PC-3 (cell line): ENCODE measurements at regions not wholly inside any gene's neighbourhood (a gene's known extent, or its start where the extent isn't known, plus 50 kb on each side); places are given as distances from the start of the nearest gene placed in this dataset.

ENCODE experiments used
- ATAC-seq: fragments of 200-7000 bp; cut with Tn5 transposase; 2 replicates; pipeline ENCODE4 v1.9.1; 2020; ENCODE audit warnings: mild to moderate bottlenecking, moderate library complexity
- BruUV-seq: library from RNA; stranded (reverse); fragments of 400-500 nt; replicated peaks from 2 replicates; lab custom pipeline; 2021; lab: Mats Ljungman, UMichigan
- CTCF ChIA-PET: fragments of 300-600 bp; sonication (Branson Sonifier 250); formaldehyde crosslinking; loops from one replicate; lab custom pipeline; 2022; ENCODE audit warnings: antibody characterized with exemption; lab: Charles Lee
- POLR2A ChIA-PET: fragments of 300-600 bp; sonication (Branson Sonifier 250); formaldehyde crosslinking; loops from one replicate; lab custom pipeline; 2022; ENCODE audit warnings: antibody characterized with exemption; ENCODE audit not compliant: unreplicated experiment; lab: Charles Lee
- DNase-seq: peaks from one replicate; pipeline ENCODE4 v3.0.0-alpha.2; 2015
- H2AFZ ChIP-seq: fragments of 300-600 bp; sonication (generic); 2 replicates; pipeline ENCODE4 v1.6.0; 2016; ENCODE audit warnings: antibody characterized with exemption, low read length
- H3F3A ChIP-seq: fragments of 300-600 bp; sonication (generic); one replicate; pipeline ENCODE4 v1.6.0; 2017; ENCODE audit warnings: antibody characterized with exemption, low read length, control low read depth, mild to moderate bottlenecking; ENCODE audit not compliant: unreplicated experiment
- H3K27ac ChIP-seq: fragments of 300-600 bp; sonication (generic); 2 replicates; pipeline ENCODE4 v1.5.1; 2016; ENCODE audit warnings: mild to moderate bottlenecking, low read length
- H3K27me3 ChIP-seq: fragments of 300-600 bp; sonication (generic); 2 replicates; pipeline ENCODE4 v1.6.1; 2016; ENCODE audit warnings: low read length, mixed read lengths
- H3K36me3 ChIP-seq: fragments of 300-600 bp; sonication (generic); 2 replicates; pipeline ENCODE4 v1.6.1; 2016; ENCODE audit warnings: low read depth, mixed run types, low read length, mixed read lengths
- H3K4me1 ChIP-seq: fragments of 300-600 bp; sonication (generic); 2 replicates; pipeline ENCODE4 v1.5.1; 2016; ENCODE audit warnings: low read length; ENCODE audit not compliant: insufficient read depth
- H3K4me2 ChIP-seq: fragments of 300-600 bp; sonication (generic); 2 replicates; pipeline ENCODE4 v1.6.0; 2016; ENCODE audit warnings: low read length
- H3K4me3 ChIP-seq: fragments of 300-600 bp; sonication (generic); 2 replicates; pipeline ENCODE4 v1.5.1; 2016; ENCODE audit warnings: mild to moderate bottlenecking, low read length, mixed read lengths
- H3K79me2 ChIP-seq: fragments of 300-600 bp; sonication (generic); 2 replicates; pipeline ENCODE4 v1.6.1; 2017; ENCODE audit warnings: low read length, mixed read lengths
- H3K9ac ChIP-seq: fragments of 300-600 bp; sonication (generic); 2 replicates; pipeline ENCODE4 v1.6.0; 2016; ENCODE audit warnings: mild to moderate bottlenecking, low read length
- H3K9me2 ChIP-seq: fragments of 300-600 bp; sonication (generic); replicated peaks from 2 replicates; pipeline ENCODE4 v1.6.1; 2016; ENCODE audit warnings: mixed run types, low read length, mixed read lengths
- H3K9me3 ChIP-seq: fragments of 300-600 bp; sonication (generic); 2 replicates; pipeline ENCODE4 v1.6.1; 2016; ENCODE audit warnings: low read length, mixed read lengths
- H4K20me1 ChIP-seq: fragments of 300-600 bp; sonication (generic); 2 replicates; pipeline ENCODE4 v1.6.1; 2016; ENCODE audit warnings: low read length, mixed read lengths
- CTCF ChIP-seq: fragments of 300-600 bp; sonication (generic); conservative IDR thresholded peaks from 2 replicates; pipeline ENCODE4 v1.5.1; 2017; ENCODE audit warnings: antibody characterized with exemption, low read depth, mild to moderate bottlenecking, low read length
- EZH2 ChIP-seq: fragments of 300-600 bp; sonication (generic); IDR thresholded peaks from one replicate; pipeline ENCODE4 v1.6.1; 2017; ENCODE audit warnings: antibody characterized with exemption, mild to moderate bottlenecking, low read length; ENCODE audit not compliant: unreplicated experiment
- EZH2phosphoT487 ChIP-seq: fragments of 300-600 bp; sonication (generic); IDR thresholded peaks from 2 replicates; pipeline ENCODE4 v1.6.1; 2018; ENCODE audit warnings: mild to moderate bottlenecking, antibody characterized with exemption, low read length, borderline replicate concordance
- intact Hi-C: fragments of 100-400 bp; cut with micrococcal nuclease; formaldehyde crosslinking; loops from 2 replicates; pipeline ENCODE4 v1.9.0; 2023

DNA sequence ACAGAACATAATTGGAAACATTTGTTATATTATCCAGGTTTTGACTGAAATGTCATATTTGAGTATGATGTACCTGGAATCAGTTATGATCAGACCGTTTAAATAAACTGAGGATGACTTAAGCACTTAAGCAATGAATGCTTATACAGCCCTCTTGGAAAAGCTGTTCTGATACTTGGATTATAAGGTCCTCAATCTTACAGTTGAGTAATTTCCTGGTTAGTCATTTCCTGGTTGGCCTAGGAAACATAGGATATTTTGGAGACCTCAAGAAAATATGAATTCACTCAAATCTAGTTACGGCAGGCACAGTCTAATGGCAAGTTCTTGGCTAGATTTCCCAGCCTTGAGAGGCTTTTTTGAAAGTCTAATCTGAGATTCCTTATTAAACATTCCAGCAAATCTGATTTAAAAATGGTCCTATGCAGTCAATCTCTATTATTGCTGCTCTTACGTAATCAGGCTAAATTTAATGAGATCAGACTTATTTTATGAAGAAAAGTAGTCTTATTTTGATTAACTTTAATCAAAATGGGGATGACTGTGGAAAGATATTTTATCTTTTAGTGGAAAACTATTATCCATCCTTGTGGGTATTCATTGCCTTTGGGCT, 447.2 kb downstream of the SNAPC1 start:
- no peaks in the 10 kb centered on the region for H4K20me1 ChIP-seq
- no peaks in the 10 kb centered on the region for H3K9me2 ChIP-seq
- no peaks in the 10 kb centered on the region for H3K36me3 ChIP-seq
- H3K4me3 ChIP-seq: no peak overlapping the region
- ChIA-PET CTCF (no interaction called here), POLR2A (no interaction called here)
- no peak overlapping the region for H3K9ac ChIP-seq
- H3K4me2 ChIP-seq: no peak overlapping the region
- peaks cover 10% of the 10 kb centered on the region for H3K4me1 ChIP-seq
- TF ChIP-seq CTCF (no peak), EZH2phosphoT487 (no peak)
- no peaks in the 10 kb centered on the region for H3K9me3 ChIP-seq
- no peaks in the 10 kb centered on the region for H3K79me2 ChIP-seq
- H3K27ac ChIP-seq: peak overlapping the region; percentile 12
- BruUV-seq: no TSS peak
- 0 out of 2 replicates have a peak, but pooled peaks cover 15% of the 10 kb centered on the region for H3K27me3 ChIP-seq
- DNase-seq (peak; percentile 70), ATAC-seq (peak; percentile 95)
- H2AFZ ChIP-seq: no peak overlapping the region
- no peaks in the 10 kb centered on the region for H3F3A ChIP-seq
- intact Hi-C loops: no loop called here

DNA sequence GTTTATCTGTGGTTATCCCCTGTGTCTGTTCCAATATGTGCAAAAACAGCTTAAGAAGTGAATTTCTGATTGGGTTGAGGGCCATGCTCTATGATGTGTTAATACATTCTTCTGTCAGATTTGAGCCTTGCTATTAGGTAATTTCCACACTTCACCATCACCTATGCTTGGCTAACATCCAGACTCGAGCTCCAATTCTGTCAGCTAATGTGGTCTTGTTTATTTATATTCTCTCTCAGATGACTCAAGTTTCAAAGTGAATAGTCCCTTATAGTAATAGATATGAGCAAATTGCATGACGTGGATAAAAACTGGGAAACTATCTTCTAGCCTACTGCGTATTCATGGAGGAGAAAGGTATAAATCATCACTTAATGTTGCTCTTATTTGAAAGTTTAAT, 451.3 kb downstream of the SNAPC1 start:
- H3K36me3 ChIP-seq: no peaks in the 10 kb centered on the region
- H3K4me1 ChIP-seq: peaks cover 10% of the 10 kb centered on the region
- DNase-seq (peak; percentile 2), ATAC-seq (no peak)
- intact Hi-C loops: no loop called here
- H3K27me3 ChIP-seq: peaks cover 31% of the 10 kb centered on the region; the same call in 1 of the 2 replicates
- ChIA-PET CTCF (no interaction called here), POLR2A (no interaction called here)
- no peak overlapping the region for H3K4me3 ChIP-seq
- H3K9me3 ChIP-seq: no peaks in the 10 kb centered on the region
- H3K9me2 ChIP-seq: no peaks in the 10 kb centered on the region
- no peak overlapping the region for H2AFZ ChIP-seq
- no TSS peak for BruUV-seq
- no peaks in the 10 kb centered on the region for H3K79me2 ChIP-seq
- no peak overlapping the region for H3K27ac ChIP-seq
- H4K20me1 ChIP-seq: no peaks in the 10 kb centered on the region
- no peak overlapping the region for H3K4me2 ChIP-seq
- no peaks in the 10 kb centered on the region for H3F3A ChIP-seq
- no peak overlapping the region for H3K9ac ChIP-seq
- TF ChIP-seq EZH2phosphoT487 (no peak), CTCF (no peak), EZH2 (no peak)

- H3K4me2 ChIP-seq: no peak overlapping the region
- no peaks in the 10 kb centered on the region for H3K36me3 ChIP-seq
- H3K4me3 ChIP-seq: no peak overlapping the region
- intact Hi-C loops: no loop called here
- no peaks in the 10 kb centered on the region for H3K9me3 ChIP-seq
- H4K20me1 ChIP-seq: no peaks in the 10 kb centered on the region
- no peak for TF ChIP-seq CTCF
- no peak for TF ChIP-seq EZH2phosphoT487
- no peak for TF ChIP-seq EZH2
- no peaks in the 10 kb centered on the region for H3F3A ChIP-seq
- no TSS peak for BruUV-seq
- no peaks in the 10 kb centered on the region for H3K9me2 ChIP-seq
- H2AFZ ChIP-seq: no peak overlapping the region
- no peak overlapping the region for H3K9ac ChIP-seq
- H3K27ac ChIP-seq: no peak overlapping the region
- ChIA-PET CTCF (no interaction called here), POLR2A (no interaction called here)
- no peak for DNase-seq
- no peaks in the 10 kb centered on the region for H3K4me1 ChIP-seq
- H3K27me3 ChIP-seq: peaks cover 50% of the 10 kb centered on the region
- no peaks in the 10 kb centered on the region for H3K79me2 ChIP-seq
- ATAC-seq: no peak
These were observed 453.9 kb downstream of the SNAPC1 start for GRCh38 chr14:62216121-62216520.
